LNCAP (cell line): ENCODE measurements at regions not wholly inside any gene's neighbourhood (a gene's known extent, or its start where the extent isn't known, plus 50 kb on each side); places are given as distances from the start of the nearest gene placed in this dataset.

ENCODE experiments used
- TF ChIP-seq, protein P1 (sequence below): fragments of 450-650 bp; IDR thresholded peaks from 2 replicates; pipeline ENCODE4 v1.5.1; 2017; ENCODE audit warnings: mild to moderate bottlenecking

DNA sequence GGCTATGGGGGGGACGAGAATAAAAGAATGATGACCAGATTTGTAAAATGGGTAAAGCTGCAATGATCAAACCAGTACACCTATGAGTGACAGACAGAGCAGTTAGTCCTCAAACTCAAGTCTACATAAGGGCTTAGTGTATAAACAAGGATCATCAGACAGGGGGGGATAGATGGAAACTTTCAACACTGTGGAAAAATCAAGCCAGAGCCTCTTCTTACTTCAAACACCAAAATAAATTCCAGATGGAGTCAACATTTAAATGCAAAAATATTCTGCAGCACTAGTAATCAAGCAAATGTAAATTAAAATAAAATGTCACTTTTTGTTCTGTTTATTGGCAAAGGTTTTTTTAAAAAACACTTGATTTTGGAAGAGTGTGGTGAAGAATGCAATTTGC lies 205.9 kb upstream of the RGMA start:
- TF ChIP-seq, protein P1, sequence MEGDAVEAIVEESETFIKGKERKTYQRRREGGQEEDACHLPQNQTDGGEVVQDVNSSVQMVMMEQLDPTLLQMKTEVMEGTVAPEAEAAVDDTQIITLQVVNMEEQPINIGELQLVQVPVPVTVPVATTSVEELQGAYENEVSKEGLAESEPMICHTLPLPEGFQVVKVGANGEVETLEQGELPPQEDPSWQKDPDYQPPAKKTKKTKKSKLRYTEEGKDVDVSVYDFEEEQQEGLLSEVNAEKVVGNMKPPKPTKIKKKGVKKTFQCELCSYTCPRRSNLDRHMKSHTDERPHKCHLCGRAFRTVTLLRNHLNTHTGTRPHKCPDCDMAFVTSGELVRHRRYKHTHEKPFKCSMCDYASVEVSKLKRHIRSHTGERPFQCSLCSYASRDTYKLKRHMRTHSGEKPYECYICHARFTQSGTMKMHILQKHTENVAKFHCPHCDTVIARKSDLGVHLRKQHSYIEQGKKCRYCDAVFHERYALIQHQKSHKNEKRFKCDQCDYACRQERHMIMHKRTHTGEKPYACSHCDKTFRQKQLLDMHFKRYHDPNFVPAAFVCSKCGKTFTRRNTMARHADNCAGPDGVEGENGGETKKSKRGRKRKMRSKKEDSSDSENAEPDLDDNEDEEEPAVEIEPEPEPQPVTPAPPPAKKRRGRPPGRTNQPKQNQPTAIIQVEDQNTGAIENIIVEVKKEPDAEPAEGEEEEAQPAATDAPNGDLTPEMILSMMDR, result no peak

- TF ChIP-seq, protein P1, result no peak
These were observed 205.1 kb upstream of the RGMA start for GRCh38 chr15:93294066-93294465.

GRCh38 chr15:93291380-93291779 lies 202.4 kb upstream of the RGMA start:
- TF ChIP-seq, protein P1, result no peak

- TF ChIP-seq, protein P1, result no peak
These were observed 201.6 kb upstream of the RGMA start for GRCh38 chr15:93290618-93290946.

DNA sequence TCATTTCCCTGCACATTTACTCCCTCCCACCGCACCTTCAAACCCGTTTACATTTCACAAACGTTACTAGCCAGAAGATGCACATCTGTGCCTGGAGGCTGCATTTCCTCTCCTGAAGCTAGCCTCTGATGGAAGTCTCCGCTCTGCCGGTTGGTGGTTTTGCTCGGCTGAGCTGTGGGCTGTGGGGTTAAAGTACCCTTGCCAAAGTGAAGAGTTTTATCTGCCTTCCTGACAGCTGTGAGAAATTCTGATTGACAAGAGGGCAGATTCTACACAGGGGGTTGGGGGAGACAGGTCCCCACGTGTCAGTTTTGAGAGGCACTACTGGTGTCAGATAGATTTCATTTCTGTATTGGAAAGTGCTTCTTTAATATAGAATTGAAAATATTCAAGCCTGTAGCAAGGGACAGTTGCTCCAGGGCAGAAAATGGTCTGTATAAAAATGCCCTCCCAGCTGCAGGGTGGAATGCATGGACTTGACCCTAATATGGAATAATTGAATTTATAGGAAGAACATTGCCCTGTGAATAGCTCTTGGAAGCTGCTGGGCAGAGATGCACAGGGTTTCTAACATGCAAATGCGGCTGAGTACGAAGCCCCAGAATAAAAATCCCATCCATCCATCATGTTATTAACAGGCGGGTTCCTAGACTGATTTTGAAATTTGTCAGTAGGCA lies 201.1 kb upstream of the RGMA start:
- TF ChIP-seq, protein P1, result no peak

- TF ChIP-seq, protein P1, result no peak
These were observed 199.8 kb upstream of the RGMA start for GRCh38 chr15:93288728-93289294.

DNA sequence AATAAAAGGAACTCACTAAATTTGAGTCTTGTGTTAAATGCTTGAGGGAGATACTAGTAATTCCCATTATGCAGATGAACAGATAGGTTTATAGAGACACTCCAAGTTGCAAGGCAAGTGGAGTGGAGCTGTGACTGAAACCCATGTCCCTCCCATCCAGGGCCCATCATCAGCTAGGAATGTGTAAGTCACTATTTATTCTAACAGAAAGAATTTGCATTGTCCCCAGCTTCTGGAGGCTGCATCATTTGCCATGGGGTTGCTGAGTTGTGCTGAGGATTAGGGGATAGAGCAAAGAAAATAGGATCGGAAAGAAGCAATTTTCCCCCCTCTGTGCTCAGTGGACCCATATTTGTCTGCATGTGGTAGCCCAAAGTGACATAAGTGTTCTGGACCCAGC lies 197.4 kb upstream of the RGMA start:
- TF ChIP-seq, protein P1, result no peak

- TF ChIP-seq, protein P1, result no peak
These were observed 194.8 kb upstream of the RGMA start for GRCh38 chr15:93283854-93284253.
